ENCODE measurements at regions not wholly inside any gene's neighbourhood (a gene's known extent, or its start where the extent isn't known, plus 50 kb on each side); places are given as distances from the start of the nearest gene placed in this dataset.

GRCh38 chr6:156544046-156544445 is 233.1 kb upstream of the ARID1B start:
- dilution Hi-C loops (cut with HindIII; ENCODE audit: low sequenced_read_pairs, unreplicated experiment) (no loop called here), intact Hi-C loops (cut with micrococcal nuclease) (no loop called here), in situ Hi-C loops (cut with MboI; ENCODE audit: low sequenced_read_pairs) (no loop called here)
- Histone ChIP-seq H3K4ac (ENCODE audit: low read depth, low read length) (no peak overlapping the region), H3K36me3 (ENCODE audit: control insufficient read depth, insufficient read depth, low read length) (no peaks in the 10 kb centered on the region), H2AK9ac (replicated peaks; ENCODE audit: low read depth, low read length, poor library complexity) (no peak overlapping the region), H4K91ac (ENCODE audit: insufficient read depth, low read depth, low read length) (no peak overlapping the region), H3K79me1 (ENCODE audit: low read depth in 1 of 2, low read length in 2 of 2) (no peaks in the 10 kb centered on the region), H3K27me3 (ENCODE audit: control insufficient read depth, insufficient read depth, low read length) (peaks cover 2% of the 10 kb centered on the region; the same call in 1 of the 2 replicates), H3K9ac (ENCODE audit: low read depth, low read length) (no peak overlapping the region), H3K27ac (ENCODE audit: insufficient read depth, low read length) (no peak overlapping the region), H3K18ac (ENCODE audit: low read depth, low read length) (no peak overlapping the region), H3K4me1 (ENCODE audit: control insufficient read depth, insufficient read depth, low read length) (no peaks in the 10 kb centered on the region), H4K20me1 (ENCODE audit: insufficient read depth, low read length) (no peaks in the 10 kb centered on the region), H3K14ac (replicated peaks; ENCODE audit: low read depth, low read length) (no peak overlapping the region), H3K23ac (ENCODE audit: low read depth, low read length) (no peak overlapping the region), H3K4me3 (ENCODE audit: insufficient read depth, low read depth, low read length) (no peak overlapping the region), H2AK5ac (ENCODE audit: low read depth, low read length) (no peak overlapping the region), H3K56ac (ENCODE audit: extremely low read depth, insufficient read depth, low read length) (no peak overlapping the region), H2BK20ac (ENCODE audit: low read depth, low read length) (no peak overlapping the region), H3K9me1 (ENCODE audit: insufficient read depth, low read length) (no peaks in the 10 kb centered on the region), H3K4me2 (ENCODE audit: low read depth, low read length) (no peak overlapping the region), H2AFZ (replicated peaks; ENCODE audit: low read length, poor library complexity) (no peak overlapping the region), H2BK120ac (ENCODE audit: low read depth, low read length) (no peak overlapping the region), H3K9me3 (ENCODE audit: control insufficient read depth, insufficient read depth, low read length) (no peaks in the 10 kb centered on the region), H4K8ac (ENCODE audit: low read depth in 2 of 2, low read length in 2 of 2) (no peak overlapping the region), H2BK15ac (ENCODE audit: low read depth, low read length) (no peak overlapping the region), H4K5ac (ENCODE audit: low read depth, low read length) (no peak overlapping the region), H2BK5ac (ENCODE audit: low read depth, low read length, poor library complexity, severe bottlenecking) (no peak overlapping the region)
- POLR2A ChIA-PET (ENCODE audit: unreplicated experiment): interaction anchor here (0.5 kb wide), 1 partner anchor 1197 kb away, joined by 4 read pairs; no protein-coding TSS in a partner anchor
- ATAC-seq (ENCODE audit: low read depth) (no peak), DNase-seq (no peak)
- 72% methylated on average over 5 of the region's 7 CpGs; no CpG with 5 or more reads in 1 of the 2 experiments for WGBS, 2 experiments (ENCODE audit: extremely low coverage in 2 of 2, insufficient read length in 1 of 2)
- TF ChIP-seq CEBPB (IDR thresholded peaks at IDR 0.05; ENCODE audit: low read depth, low read length): peak; percentile 73
- no peak for TF ChIP-seq BHLHE40 (IDR thresholded peaks at IDR 0.05; ENCODE audit: low read depth, low read length)
- no peak for TF ChIP-seq FOS (IDR thresholded peaks at IDR 0.05; ENCODE audit: low read depth, low read length)
- TF ChIP-seq RFX5 (IDR thresholded peaks at IDR 0.05; ENCODE audit: low read depth, low read length): no peak
- CTCF ChIA-PET: no interaction called here
- BruUV-seq (replicated peaks): no TSS peak
